ENCODE measurements at regions not wholly inside any gene's neighbourhood (a gene's known extent, or its start where the extent isn't known, plus 50 kb on each side); places are given as distances from the start of the nearest gene placed in this dataset.

GRCh38 chr6:50925981-50926380, 107.3 kb downstream of the TFAP2B start (continued):
- TF ChIP-seq, protein P1, sequence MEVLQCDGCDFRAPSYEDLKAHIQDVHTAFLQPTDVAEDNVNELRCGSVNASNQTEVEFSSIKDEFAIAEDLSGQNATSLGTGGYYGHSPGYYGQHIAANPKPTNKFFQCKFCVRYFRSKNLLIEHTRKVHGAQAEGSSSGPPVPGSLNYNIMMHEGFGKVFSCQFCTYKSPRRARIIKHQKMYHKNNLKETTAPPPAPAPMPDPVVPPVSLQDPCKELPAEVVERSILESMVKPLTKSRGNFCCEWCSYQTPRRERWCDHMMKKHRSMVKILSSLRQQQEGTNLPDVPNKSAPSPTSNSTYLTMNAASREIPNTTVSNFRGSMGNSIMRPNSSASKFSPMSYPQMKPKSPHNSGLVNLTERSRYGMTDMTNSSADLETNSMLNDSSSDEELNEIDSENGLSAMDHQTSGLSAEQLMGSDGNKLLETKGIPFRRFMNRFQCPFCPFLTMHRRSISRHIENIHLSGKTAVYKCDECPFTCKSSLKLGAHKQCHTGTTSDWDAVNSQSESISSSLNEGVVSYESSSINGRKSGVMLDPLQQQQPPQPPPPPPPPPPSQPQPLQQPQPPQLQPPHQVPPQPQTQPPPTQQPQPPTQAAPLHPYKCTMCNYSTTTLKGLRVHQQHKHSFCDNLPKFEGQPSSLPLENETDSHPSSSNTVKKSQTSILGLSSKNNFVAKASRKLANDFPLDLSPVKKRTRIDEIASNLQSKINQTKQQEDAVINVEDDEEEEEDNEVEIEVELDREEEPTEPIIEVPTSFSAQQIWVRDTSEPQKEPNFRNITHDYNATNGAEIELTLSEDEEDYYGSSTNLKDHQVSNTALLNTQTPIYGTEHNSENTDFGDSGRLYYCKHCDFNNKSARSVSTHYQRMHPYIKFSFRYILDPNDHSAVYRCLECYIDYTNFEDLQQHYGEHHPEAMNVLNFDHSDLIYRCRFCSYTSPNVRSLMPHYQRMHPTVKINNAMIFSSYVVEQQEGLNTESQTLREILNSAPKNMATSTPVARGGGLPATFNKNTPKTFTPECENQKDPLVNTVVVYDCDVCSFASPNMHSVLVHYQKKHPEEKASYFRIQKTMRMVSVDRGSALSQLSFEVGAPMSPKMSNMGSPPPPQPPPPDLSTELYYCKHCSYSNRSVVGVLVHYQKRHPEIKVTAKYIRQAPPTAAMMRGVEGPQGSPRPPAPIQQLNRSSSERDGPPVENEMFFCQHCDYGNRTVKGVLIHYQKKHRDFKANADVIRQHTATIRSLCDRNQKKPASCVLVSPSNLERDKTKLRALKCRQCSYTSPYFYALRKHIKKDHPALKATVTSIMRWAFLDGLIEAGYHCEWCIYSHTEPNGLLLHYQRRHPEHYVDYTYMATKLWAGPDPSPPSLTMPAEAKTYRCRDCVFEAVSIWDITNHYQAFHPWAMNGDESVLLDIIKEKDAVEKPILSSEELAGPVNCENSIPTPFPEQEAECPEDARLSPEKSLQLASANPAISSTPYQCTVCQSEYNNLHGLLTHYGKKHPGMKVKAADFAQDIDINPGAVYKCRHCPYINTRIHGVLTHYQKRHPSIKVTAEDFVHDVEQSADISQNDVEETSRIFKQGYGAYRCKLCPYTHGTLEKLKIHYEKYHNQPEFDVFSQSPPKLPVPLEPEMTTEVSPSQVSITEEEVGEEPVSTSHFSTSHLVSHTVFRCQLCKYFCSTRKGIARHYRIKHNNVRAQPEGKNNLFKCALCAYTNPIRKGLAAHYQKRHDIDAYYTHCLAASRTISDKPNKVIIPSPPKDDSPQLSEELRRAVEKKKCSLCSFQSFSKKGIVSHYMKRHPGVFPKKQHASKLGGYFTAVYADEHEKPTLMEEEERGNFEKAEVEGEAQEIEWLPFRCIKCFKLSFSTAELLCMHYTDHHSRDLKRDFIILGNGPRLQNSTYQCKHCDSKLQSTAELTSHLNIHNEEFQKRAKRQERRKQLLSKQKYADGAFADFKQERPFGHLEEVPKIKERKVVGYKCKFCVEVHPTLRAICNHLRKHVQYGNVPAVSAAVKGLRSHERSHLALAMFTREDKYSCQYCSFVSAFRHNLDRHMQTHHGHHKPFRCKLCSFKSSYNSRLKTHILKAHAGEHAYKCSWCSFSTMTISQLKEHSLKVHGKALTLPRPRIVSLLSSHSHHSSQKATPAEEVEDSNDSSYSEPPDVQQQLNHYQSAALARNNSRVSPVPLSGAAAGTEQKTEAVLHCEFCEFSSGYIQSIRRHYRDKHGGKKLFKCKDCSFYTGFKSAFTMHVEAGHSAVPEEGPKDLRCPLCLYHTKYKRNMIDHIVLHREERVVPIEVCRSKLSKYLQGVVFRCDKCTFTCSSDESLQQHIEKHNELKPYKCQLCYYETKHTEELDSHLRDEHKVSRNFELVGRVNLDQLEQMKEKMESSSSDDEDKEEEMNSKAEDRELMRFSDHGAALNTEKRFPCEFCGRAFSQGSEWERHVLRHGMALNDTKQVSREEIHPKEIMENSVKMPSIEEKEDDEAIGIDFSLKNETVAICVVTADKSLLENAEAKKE (CRISPR knock-in tag; IDR thresholded peaks at IDR 0.05) = no peak
- TF ChIP-seq STAT1 (IDR thresholded peaks at IDR 0.05; ENCODE audit: unreplicated experiment) (no peak), NANOG (IDR thresholded peaks at IDR 0.05; ENCODE audit: borderline replicate concordance) (no peak), ZNF114 (CRISPR knock-in tag; IDR thresholded peaks at IDR 0.05) (no peak)
- TF ChIP-seq, protein P2, sequence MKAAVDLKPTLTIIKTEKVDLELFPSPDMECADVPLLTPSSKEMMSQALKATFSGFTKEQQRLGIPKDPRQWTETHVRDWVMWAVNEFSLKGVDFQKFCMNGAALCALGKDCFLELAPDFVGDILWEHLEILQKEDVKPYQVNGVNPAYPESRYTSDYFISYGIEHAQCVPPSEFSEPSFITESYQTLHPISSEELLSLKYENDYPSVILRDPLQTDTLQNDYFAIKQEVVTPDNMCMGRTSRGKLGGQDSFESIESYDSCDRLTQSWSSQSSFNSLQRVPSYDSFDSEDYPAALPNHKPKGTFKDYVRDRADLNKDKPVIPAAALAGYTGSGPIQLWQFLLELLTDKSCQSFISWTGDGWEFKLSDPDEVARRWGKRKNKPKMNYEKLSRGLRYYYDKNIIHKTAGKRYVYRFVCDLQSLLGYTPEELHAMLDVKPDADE (IDR thresholded peaks at IDR 0.05) = no peak
- TF ChIP-seq, protein P3, sequence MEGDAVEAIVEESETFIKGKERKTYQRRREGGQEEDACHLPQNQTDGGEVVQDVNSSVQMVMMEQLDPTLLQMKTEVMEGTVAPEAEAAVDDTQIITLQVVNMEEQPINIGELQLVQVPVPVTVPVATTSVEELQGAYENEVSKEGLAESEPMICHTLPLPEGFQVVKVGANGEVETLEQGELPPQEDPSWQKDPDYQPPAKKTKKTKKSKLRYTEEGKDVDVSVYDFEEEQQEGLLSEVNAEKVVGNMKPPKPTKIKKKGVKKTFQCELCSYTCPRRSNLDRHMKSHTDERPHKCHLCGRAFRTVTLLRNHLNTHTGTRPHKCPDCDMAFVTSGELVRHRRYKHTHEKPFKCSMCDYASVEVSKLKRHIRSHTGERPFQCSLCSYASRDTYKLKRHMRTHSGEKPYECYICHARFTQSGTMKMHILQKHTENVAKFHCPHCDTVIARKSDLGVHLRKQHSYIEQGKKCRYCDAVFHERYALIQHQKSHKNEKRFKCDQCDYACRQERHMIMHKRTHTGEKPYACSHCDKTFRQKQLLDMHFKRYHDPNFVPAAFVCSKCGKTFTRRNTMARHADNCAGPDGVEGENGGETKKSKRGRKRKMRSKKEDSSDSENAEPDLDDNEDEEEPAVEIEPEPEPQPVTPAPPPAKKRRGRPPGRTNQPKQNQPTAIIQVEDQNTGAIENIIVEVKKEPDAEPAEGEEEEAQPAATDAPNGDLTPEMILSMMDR (conservative IDR thresholded peaks at IDR 0.05; ENCODE audit: low read depth in 2 of 2) = no peak

DNA sequence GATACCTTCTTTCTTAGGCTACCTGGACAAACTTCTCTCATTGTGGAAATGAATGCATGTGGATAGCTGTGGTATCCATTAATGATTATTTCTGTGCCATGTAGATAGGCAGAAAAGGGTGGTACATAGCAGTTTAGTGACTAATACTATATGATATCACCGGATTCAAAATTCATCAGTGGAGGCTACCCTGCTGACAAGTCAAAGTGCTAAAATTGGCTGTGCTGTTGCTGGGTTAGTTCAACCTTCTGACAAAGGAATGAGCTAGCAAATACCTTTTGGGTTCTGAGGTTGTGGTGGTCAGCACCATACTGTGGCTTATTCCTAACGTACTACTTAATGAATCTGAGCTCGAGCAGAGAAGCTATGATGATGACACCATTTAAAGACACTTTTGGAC, 109.1 kb downstream of the TFAP2B start:
- ATAC-seq = no peak
- H3K27ac ChIP-seq (ENCODE audit: low read depth) = no peak overlapping the region
- TF ChIP-seq, protein P3 (conservative IDR thresholded peaks at IDR 0.05; ENCODE audit: low read depth in 2 of 2) = no peak
- TF ChIP-seq JUNB (IDR thresholded peaks at IDR 0.05; ENCODE audit: unreplicated experiment) = no peak
- no peak for TF ChIP-seq POLR2AphosphoS5 (IDR thresholded peaks at IDR 0.05; ENCODE audit: low read depth)

More for the DNA sequence above, 109.1 kb downstream of the TFAP2B start:
- Histone ChIP-seq H4K20me1 (replicated peaks; ENCODE audit: insufficient read depth) (no peaks in the 10 kb centered on the region), H3F3A (replicated peaks; ENCODE audit: low read depth) (no peaks in the 10 kb centered on the region), H3K4me3 (no peak overlapping the region), H3K4me1 (ENCODE audit: insufficient read depth) (peaks cover 4% of the 10 kb centered on the region; the same call in 1 of the 2 replicates), H3K4me2 (no peak overlapping the region), H3K27me3 (ENCODE audit: insufficient read depth) (no peaks in the 10 kb centered on the region), H3K9me2 (ENCODE audit: insufficient read depth) (no peaks in the 10 kb centered on the region; the same call in 1 of the 2 replicates), H3K79me2 (replicated peaks; ENCODE audit: insufficient read depth) (no peaks in the 10 kb centered on the region), H2AFZ (no peak overlapping the region), H3K36me3 (ENCODE audit: insufficient read depth) (no peaks in the 10 kb centered on the region)
- H3K9me3 Mint-ChIP-seq = peaks cover 2% of the 10 kb centered on the region; the same call in 1 of the 3 replicates
- H3K4me3 Mint-ChIP-seq = no peak overlapping the region
- no peak for DNase-seq (ENCODE audit: low spot score)
- H3K4me1 Mint-ChIP-seq = peaks cover 6% of the 10 kb centered on the region; the same call in 2 of the 3 replicates
- H3K27ac Mint-ChIP-seq = no peak overlapping the region
- no peaks in the 10 kb centered on the region for H3K36me3 Mint-ChIP-seq (ENCODE audit: low read depth)
- no peaks in the 10 kb centered on the region for H3K27me3 Mint-ChIP-seq (ENCODE audit: insufficient read depth, low read depth, poor library complexity)
